OCI-LY1 (cell line): ENCODE measurements at regions not wholly inside any gene's neighbourhood (a gene's known extent, or its start where the extent isn't known, plus 50 kb on each side); places are given as distances from the start of the nearest gene placed in this dataset.
"Not testable (repeated sequence)": the region's sequence is repeated elsewhere in the genome, so short reads cannot be mapped to it uniquely, and the experiment has no call there.

ENCODE experiments used
- H2AFZ ChIP-seq: fragments of 200-600 bp; sonication (generic), shearing (Covaris generic); 2 replicates; pipeline ENCODE4 v1.6.0; 2014; ENCODE audit warnings: antibody characterized with exemption, mild to moderate bottlenecking, low read length
- H3F3A ChIP-seq: fragments of 200-600 bp; sonication (generic), shearing (Covaris generic); 2 replicates; pipeline ENCODE4 v1.6.0; 2014; ENCODE audit warnings: mild to moderate bottlenecking, antibody characterized with exemption, low read length, moderate library complexity; ENCODE audit not compliant: insufficient read depth
- H3K27ac ChIP-seq: fragments of 200-600 bp; sonication (generic); 2 replicates; pipeline ENCODE4 v1.5.1; 2014; ENCODE audit warnings: low read length, mixed run types, mild to moderate bottlenecking, low read depth; ENCODE audit not compliant: poor library complexity, severe bottlenecking
- H3K27me3 ChIP-seq: fragments of 200-600 bp; sonication (generic); 2 replicates; pipeline ENCODE4 v1.6.0; 2014; ENCODE audit warnings: antibody characterized with exemption, mild to moderate bottlenecking, low read length, moderate library complexity; ENCODE audit not compliant: insufficient read depth
- H3K36me3 ChIP-seq: fragments of 200-600 bp; sonication (generic); 2 replicates; pipeline ENCODE4 v1.6.1; 2014; ENCODE audit warnings: mild to moderate bottlenecking, antibody characterized with exemption, low read length, moderate library complexity, mixed read lengths; ENCODE audit not compliant: insufficient read depth
- H3K4me1 ChIP-seq: fragments of 200-600 bp; sonication (generic); 2 replicates; pipeline ENCODE4 v1.5.1; 2014; ENCODE audit warnings: mild to moderate bottlenecking, low read length, moderate library complexity; ENCODE audit not compliant: insufficient read depth, severe bottlenecking
- H3K4me2 ChIP-seq: fragments of 200-600 bp; sonication (generic), shearing (Covaris generic); 2 replicates; pipeline ENCODE4 v1.6.1; 2014; ENCODE audit warnings: low read length
- H3K4me3 ChIP-seq: fragments of 200-600 bp; sonication (generic); 2 replicates; pipeline ENCODE4 v1.5.1; 2014; ENCODE audit warnings: low read length, low read depth, mild to moderate bottlenecking, mixed read lengths; ENCODE audit not compliant: poor library complexity, severe bottlenecking
- H3K79me2 ChIP-seq: fragments of 200-600 bp; shearing (Covaris generic); 2 replicates; pipeline ENCODE4 v1.6.1; 2016; ENCODE audit warnings: mixed run types, low read length, mixed read lengths; ENCODE audit not compliant: insufficient read depth
- H3K9ac ChIP-seq: fragments of 200-600 bp; sonication (generic), shearing (Covaris generic); 2 replicates; pipeline ENCODE4 v1.6.1; 2014; ENCODE audit warnings: mild to moderate bottlenecking, low read length, mixed read lengths
- H3K9me2 ChIP-seq: fragments of 200-600 bp; sonication (generic), shearing (Covaris generic); 2 replicates; pipeline ENCODE4 v1.6.1; 2014; ENCODE audit warnings: low read depth, mild to moderate bottlenecking, low read length, mixed read lengths
- H3K9me3 ChIP-seq: fragments of 200-600 bp; shearing (Covaris generic); 2 replicates; pipeline ENCODE4 v1.6.1; 2014; ENCODE audit warnings: low read length, mixed read lengths
- H4K20me1 ChIP-seq: fragments of 200-600 bp; sonication (generic), shearing (Covaris generic); 2 replicates; pipeline ENCODE4 v1.6.0; 2016; ENCODE audit warnings: mild to moderate bottlenecking, low read length; ENCODE audit not compliant: insufficient read depth
- EZH2 ChIP-seq: fragments of 200-600 bp; sonication (generic), shearing (Covaris generic); IDR thresholded peaks from 2 replicates; pipeline ENCODE4 v1.8.0; 2017; ENCODE audit warnings: borderline replicate concordance, mixed run types, mild to moderate bottlenecking, antibody characterized with exemption, low read length, moderate library complexity, mixed read lengths
- TF ChIP-seq, protein P1 (sequence below): fragments of 200-600 bp; sonication (generic), shearing (Covaris generic); IDR thresholded peaks from 2 replicates; pipeline ENCODE4 v1.5.1; 2017; ENCODE audit warnings: mild to moderate bottlenecking, antibody characterized with exemption, low read length, moderate library complexity, mixed read lengths

DNA sequence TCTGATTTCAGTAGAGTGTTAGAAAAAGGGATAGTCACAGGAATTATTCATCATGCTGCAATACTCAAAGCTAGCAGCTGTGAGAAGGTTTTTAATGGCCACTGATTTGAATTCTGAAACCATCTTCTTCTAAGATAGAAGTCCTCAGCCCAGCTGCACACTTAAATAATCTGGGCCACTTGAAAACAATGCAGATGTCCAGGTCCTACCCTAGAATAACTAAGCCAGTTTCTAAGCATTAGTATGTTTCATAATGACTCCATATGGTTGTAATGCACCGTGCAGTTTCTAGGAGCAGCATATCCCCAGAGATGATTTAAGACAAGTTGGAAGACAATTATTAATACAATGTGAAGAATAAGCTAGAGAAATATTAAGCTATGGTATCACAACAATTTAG is 159.9 kb upstream of the FBXL17 start:
- Histone ChIP-seq H3K4me2 (no peak overlapping the region), H3K9ac (no peak overlapping the region), H4K20me1 (no peaks in the 10 kb centered on the region), H3K9me3 (no peaks in the 10 kb centered on the region), H3F3A (no peaks in the 10 kb centered on the region), H3K4me3 (no peak overlapping the region), H3K9me2 (no peaks in the 10 kb centered on the region), H3K79me2 (no peaks in the 10 kb centered on the region), H3K36me3 (no peaks in the 10 kb centered on the region), H3K27ac (no peak overlapping the region), H2AFZ (no peak overlapping the region), H3K4me1 (peaks cover 5% of the 10 kb centered on the region), H3K27me3 (no peaks in the 10 kb centered on the region)
- TF ChIP-seq, protein P1, sequence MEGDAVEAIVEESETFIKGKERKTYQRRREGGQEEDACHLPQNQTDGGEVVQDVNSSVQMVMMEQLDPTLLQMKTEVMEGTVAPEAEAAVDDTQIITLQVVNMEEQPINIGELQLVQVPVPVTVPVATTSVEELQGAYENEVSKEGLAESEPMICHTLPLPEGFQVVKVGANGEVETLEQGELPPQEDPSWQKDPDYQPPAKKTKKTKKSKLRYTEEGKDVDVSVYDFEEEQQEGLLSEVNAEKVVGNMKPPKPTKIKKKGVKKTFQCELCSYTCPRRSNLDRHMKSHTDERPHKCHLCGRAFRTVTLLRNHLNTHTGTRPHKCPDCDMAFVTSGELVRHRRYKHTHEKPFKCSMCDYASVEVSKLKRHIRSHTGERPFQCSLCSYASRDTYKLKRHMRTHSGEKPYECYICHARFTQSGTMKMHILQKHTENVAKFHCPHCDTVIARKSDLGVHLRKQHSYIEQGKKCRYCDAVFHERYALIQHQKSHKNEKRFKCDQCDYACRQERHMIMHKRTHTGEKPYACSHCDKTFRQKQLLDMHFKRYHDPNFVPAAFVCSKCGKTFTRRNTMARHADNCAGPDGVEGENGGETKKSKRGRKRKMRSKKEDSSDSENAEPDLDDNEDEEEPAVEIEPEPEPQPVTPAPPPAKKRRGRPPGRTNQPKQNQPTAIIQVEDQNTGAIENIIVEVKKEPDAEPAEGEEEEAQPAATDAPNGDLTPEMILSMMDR, result no peak
- TF ChIP-seq EZH2, result no peak

DNA sequence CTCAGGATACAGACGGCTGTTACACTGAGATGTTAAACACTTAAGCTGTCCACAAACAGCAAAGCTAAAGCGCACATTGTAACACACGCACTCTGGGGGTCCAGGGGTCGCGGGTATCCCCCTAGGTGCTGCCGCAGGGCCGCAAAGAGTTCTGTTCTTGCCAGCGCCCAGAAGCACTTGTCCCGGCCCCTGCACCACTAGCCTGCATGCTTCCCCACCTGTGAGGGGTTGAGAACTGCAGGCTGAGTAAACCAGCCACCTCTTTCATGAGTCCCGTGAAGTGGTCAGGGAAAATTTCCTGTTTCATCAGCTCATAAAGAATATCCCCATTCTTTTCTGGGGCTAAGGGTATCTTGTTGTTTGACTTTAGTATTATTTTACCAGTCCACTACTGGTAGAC is 154.4 kb upstream of the FBXL17 start:
- Histone ChIP-seq H3F3A (no peaks in the 10 kb centered on the region), H3K27ac (no peak overlapping the region), H3K4me2 (no peak overlapping the region), H3K9ac (no peak overlapping the region), H3K27me3 (no peaks in the 10 kb centered on the region), H3K9me2 (no peaks in the 10 kb centered on the region), H2AFZ (no peak overlapping the region), H3K9me3 (no peaks in the 10 kb centered on the region), H3K4me1 (no peaks in the 10 kb centered on the region), H4K20me1 (no peaks in the 10 kb centered on the region), H3K4me3 (no peak overlapping the region), H3K36me3 (no peaks in the 10 kb centered on the region), H3K79me2 (no peaks in the 10 kb centered on the region)
- no peak for TF ChIP-seq EZH2
- TF ChIP-seq, protein P1, result no peak

DNA sequence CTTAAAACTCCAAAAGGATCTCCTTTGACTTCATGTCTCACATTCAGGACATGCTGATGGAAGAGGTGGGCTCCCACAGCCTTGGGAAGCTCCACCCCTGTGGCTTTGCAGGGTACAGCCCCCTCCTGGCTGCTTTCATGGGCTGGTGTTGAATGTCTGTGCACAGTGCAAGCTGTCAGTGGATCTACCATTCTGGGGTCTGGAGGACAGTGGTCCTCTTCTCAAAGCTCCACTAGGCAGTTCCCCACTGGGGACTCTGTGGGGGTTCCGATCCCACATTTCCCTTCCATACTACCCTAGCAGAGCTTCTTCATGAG is 150.2 kb upstream of the FBXL17 start:
- not testable (repeated sequence) for H3K4me2 ChIP-seq, H3K79me2 ChIP-seq, H3K36me3 ChIP-seq, H3K9ac ChIP-seq, H3K4me3 ChIP-seq, H4K20me1 ChIP-seq, H3K27me3 ChIP-seq, H3F3A ChIP-seq, H3K9me2 ChIP-seq, H3K4me1 ChIP-seq, H2AFZ ChIP-seq, H3K9me3 ChIP-seq, H3K27ac ChIP-seq

DNA sequence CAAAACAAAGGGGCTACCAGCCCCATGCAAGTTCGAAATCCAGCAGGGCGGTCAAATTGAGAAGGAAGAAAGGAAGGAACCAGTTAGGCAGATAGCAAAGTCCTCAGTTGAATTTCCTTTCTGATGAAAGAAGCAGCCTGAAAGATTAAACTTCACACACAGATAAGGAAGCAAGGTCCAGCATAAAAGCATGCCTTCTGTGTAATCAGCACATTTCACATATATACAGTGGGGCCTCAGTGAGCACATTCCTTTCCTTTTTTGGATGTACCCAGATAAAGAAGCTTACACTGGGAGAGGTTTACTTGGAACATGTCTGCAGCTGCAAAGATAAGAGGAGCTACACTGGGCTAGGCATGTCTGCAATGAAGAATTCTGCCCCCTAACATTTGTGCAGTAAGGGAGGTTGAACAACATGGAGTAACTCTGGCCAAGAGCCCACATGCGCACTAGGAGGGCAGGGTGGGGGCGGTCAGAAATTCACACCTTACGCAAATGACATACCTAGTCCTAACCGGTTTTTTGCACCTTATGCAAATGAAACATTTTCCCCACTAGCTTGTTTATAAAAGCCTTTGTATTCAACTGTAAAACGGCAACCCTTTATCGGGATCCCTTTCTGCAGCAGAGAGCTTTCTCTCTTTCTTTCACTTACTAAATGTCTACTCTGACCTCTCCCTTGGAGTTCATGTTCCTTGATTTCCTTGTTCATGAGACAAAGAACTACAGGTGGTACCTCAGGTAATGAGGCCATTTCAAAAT is 149.7 kb upstream of the FBXL17 start:
- no peak overlapping the region for H3K4me3 ChIP-seq
- no peak overlapping the region for H3K27ac ChIP-seq
- no peak overlapping the region for H3K9ac ChIP-seq
- H3K27me3 ChIP-seq, result no peaks in the 10 kb centered on the region
- no peak overlapping the region for H2AFZ ChIP-seq
- H3K36me3 ChIP-seq, result no peaks in the 10 kb centered on the region
- TF ChIP-seq, protein P1, result no peak
- TF ChIP-seq EZH2, result no peak
- H3K9me2 ChIP-seq, result no peaks in the 10 kb centered on the region
- H3F3A ChIP-seq, result no peaks in the 10 kb centered on the region
- no peaks in the 10 kb centered on the region for H4K20me1 ChIP-seq
- no peaks in the 10 kb centered on the region for H3K4me1 ChIP-seq
- H3K79me2 ChIP-seq, result no peaks in the 10 kb centered on the region
- H3K4me2 ChIP-seq, result no peak overlapping the region
- H3K9me3 ChIP-seq, result peaks cover 3% of the 10 kb centered on the region; the same call in 1 of the 2 replicates
